ENCODE measurements at regions not wholly inside any gene's neighbourhood (a gene's known extent, or its start where the extent isn't known, plus 50 kb on each side); places are given as distances from the start of the nearest gene placed in this dataset.

DNA sequence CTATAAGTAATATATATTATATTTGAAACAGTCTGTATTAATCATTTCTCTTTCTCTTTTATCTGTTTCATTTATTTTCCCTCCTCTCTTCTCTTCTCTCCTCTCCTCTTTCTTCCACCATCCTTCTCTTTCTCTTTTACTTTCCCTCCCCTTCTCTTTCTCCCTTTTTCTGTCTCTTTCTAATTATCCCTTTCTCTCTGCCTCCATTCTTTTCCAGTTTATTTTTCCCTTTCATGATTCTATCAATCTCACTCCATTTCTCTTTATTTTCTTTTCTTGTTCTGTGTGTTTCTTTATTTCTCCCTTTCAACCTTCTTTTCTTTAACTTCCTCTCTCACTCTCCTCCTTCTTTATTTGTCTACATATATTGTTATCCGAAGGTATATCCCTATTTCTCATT is 399.8 kb upstream of the POU3F4 start:
- Histone ChIP-seq H2AFZ (ENCODE audit: low read depth, low read length) (no peak overlapping the region), H3K79me2 (ENCODE audit: control insufficient read depth, insufficient read depth, low read length) (no peaks in the 10 kb centered on the region), H3K9me3 (replicated peaks; ENCODE audit: control insufficient read depth, insufficient read depth, low read depth, low read length) (no peaks in the 10 kb centered on the region), H3K4me2 (ENCODE audit: insufficient read depth, low read length) (no peak overlapping the region), H3K27ac (ENCODE audit: extremely low read depth, low read depth, low read length) (no peak overlapping the region), H3K4me3 (no peak overlapping the region), H3K9ac (ENCODE audit: insufficient read depth in 1 of 2, low read depth in 2 of 2, low read length in 2 of 2) (no peak overlapping the region), H3K27me3 (ENCODE audit: control insufficient read depth in 2 of 2, insufficient read depth in 2 of 2, low read length in 2 of 2) (no peaks in the 10 kb centered on the region), H3K9me1 (ENCODE audit: control insufficient read depth, insufficient read depth, low read length) (no peaks in the 10 kb centered on the region), H3K4me1 (replicated peaks in 1 of 2; ENCODE audit: control insufficient read depth in 2 of 2, insufficient read depth in 2 of 2, low read length in 2 of 2) (no peaks in the 10 kb centered on the region), H3K36me3 (ENCODE audit: control insufficient read depth, insufficient read depth, low read length) (no peaks in the 10 kb centered on the region), H4K20me1 (replicated peaks; ENCODE audit: control insufficient read depth, insufficient read depth, low read length) (no peaks in the 10 kb centered on the region)
- ATAC-seq, result no peak
- TF ChIP-seq ZNF583 (CRISPR knock-in tag; IDR thresholded peaks at IDR 0.05), result no peak
- no peak for TF ChIP-seq ZNF707 (CRISPR knock-in tag; conservative IDR thresholded peaks at IDR 0.05)
- TF ChIP-seq ZNF124 (CRISPR knock-in tag; IDR thresholded peaks at IDR 0.05), result no peak
- no peak for TF ChIP-seq ZNF311 (CRISPR knock-in tag; IDR thresholded peaks at IDR 0.05)
- no peak for TF ChIP-seq SAP30 (IDR thresholded peaks at IDR 0.05; ENCODE audit: borderline replicate concordance, insufficient read depth, low read depth, low read length, poor library complexity, severe bottlenecking)
- TF ChIP-seq SMARCA4 (IDR thresholded peaks at IDR 0.05), result no peak
- TF ChIP-seq ZNF584 (CRISPR knock-in tag; IDR thresholded peaks at IDR 0.05; ENCODE audit: low read depth), result no peak
- DNase-seq (ENCODE audit: extremely low read depth in 1 of 4, low spot score in 3 of 4), result no peak
- no TSS peak for BruUV-seq (replicated peaks)
- ChIA-PET POLR2A (no interaction called here), CTCF (ENCODE audit: low intra/inter-chr PET ratio) (no interaction called here)
- whole genome bisulfite sequencing (ENCODE audit: insufficient coverage, low coverage, missing lambda C conversion rate), result no CpG with 5 or more reads among the region's 1 CpG
- no peak for FAIRE-seq
- intact Hi-C loops (cut with micrococcal nuclease), result no loop called here
- in situ Hi-C loops (cut with MboI), result no loop called here

- no peak overlapping the region for H3K27ac ChIP-seq (ENCODE audit: extremely low read depth, low read depth, low read length)
- H3K79me2 ChIP-seq (ENCODE audit: control insufficient read depth, insufficient read depth, low read length), result no peaks in the 10 kb centered on the region
- 0% methylated on average over 5 of the region's 5 CpGs for WGBS (ENCODE audit: insufficient coverage, low coverage, missing lambda C conversion rate)
- DNase-seq (ENCODE audit: extremely low read depth in 1 of 4, low spot score in 3 of 4), result no peak
- ATAC-seq, result no peak
- in situ Hi-C loops (cut with MboI), result no loop called here
- H4K20me1 ChIP-seq (replicated peaks; ENCODE audit: control insufficient read depth, insufficient read depth, low read length), result no peaks in the 10 kb centered on the region
- H3K9me3 ChIP-seq (replicated peaks; ENCODE audit: control insufficient read depth, insufficient read depth, low read depth, low read length), result no peaks in the 10 kb centered on the region
- BruUV-seq (replicated peaks), result no TSS peak
- intact Hi-C loops (cut with micrococcal nuclease), result no loop called here
- H2AFZ ChIP-seq (ENCODE audit: low read depth, low read length), result no peak overlapping the region
- H3K4me1 ChIP-seq (replicated peaks in 1 of 2; ENCODE audit: control insufficient read depth in 2 of 2, insufficient read depth in 2 of 2, low read length in 2 of 2), result no peaks in the 10 kb centered on the region
- no peak overlapping the region for H3K4me3 ChIP-seq
- no peak overlapping the region for H3K4me2 ChIP-seq (ENCODE audit: insufficient read depth, low read length)
- H3K27me3 ChIP-seq (ENCODE audit: control insufficient read depth in 2 of 2, insufficient read depth in 2 of 2, low read length in 2 of 2), result no peaks in the 10 kb centered on the region
- CTCF ChIA-PET (ENCODE audit: low intra/inter-chr PET ratio), result no interaction called here
- no peak overlapping the region for H3K9ac ChIP-seq (ENCODE audit: insufficient read depth in 1 of 2, low read depth in 2 of 2, low read length in 2 of 2)
- TF ChIP-seq ZNF143 (CRISPR knock-in tag; IDR thresholded peaks at IDR 0.05) (no peak), ZNF280A (IDR thresholded peaks at IDR 0.05; ENCODE audit: low read depth, partially characterized antibody) (no peak)
- TF ChIP-seq, protein P1, sequence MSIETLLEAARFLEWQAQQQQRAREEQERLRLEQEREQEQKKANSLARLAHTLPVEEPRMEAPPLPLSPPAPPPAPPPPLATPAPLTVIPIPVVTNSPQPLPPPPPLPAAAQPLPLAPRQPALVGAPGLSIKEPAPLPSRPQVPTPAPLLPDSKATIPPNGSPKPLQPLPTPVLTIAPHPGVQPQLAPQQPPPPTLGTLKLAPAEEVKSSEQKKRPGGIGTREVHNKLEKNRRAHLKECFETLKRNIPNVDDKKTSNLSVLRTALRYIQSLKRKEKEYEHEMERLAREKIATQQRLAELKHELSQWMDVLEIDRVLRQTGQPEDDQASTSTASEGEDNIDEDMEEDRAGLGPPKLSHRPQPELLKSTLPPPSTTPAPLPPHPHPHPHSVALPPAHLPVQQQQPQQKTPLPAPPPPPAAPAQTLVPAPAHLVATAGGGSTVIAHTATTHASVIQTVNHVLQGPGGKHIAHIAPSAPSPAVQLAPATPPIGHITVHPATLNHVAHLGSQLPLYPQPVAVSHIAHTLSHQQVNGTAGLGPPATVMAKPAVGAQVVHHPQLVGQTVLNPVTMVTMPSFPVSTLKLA (conservative IDR thresholded peaks at IDR 0.05), result no peak
- H3K9me1 ChIP-seq (ENCODE audit: control insufficient read depth, insufficient read depth, low read length), result no peaks in the 10 kb centered on the region
- POLR2A ChIA-PET, result no interaction called here
- no peaks in the 10 kb centered on the region for H3K36me3 ChIP-seq (ENCODE audit: control insufficient read depth, insufficient read depth, low read length)
- no peak for FAIRE-seq
Measured at GRCh38 chrX:83145876-83146275, 362.2 kb upstream of the POU3F4 start.

All from K562 (cell line).